ENCODE measurements at regions not wholly inside any gene's neighbourhood (a gene's known extent, or its start where the extent isn't known, plus 50 kb on each side); places are given as distances from the start of the nearest gene placed in this dataset.

DNA sequence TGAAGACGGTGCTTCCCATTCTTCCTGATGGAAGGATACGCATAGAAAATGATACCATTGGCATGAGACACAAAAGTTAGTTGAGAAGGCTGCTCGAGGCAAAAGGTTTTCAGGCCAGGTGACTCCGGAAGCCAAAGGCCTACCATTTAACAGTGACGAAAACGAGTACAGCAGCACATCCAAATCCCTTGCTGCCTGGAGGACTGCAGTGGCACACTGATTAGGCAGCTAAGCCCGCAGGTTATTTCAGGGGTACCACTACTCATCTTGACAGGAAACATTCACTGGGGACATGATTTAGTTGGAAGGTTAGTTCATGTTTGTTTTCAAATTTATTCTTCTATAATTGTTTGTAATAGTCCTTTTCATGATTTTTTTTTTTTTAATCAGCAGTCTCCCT lies 59.9 kb upstream of the BCHE start:
- no peaks in the 10 kb centered on the region for H3K4me1 ChIP-seq (ENCODE audit: control insufficient read depth in 2 of 2, insufficient read depth in 2 of 2, low read length in 2 of 2)
- H3K79me2 ChIP-seq (ENCODE audit: control insufficient read depth, insufficient read depth, low read length) = no peaks in the 10 kb centered on the region
- H3K9me3 Mint-ChIP-seq (ENCODE audit: insufficient read depth) = peaks cover 2% of the 10 kb centered on the region
- H3K36me3 ChIP-seq (replicated peaks in 1 of 2; ENCODE audit: control extremely low read depth in 1 of 2, control insufficient read depth in 1 of 2, extremely low read depth in 1 of 2, insufficient read depth in 2 of 2, low read length in 1 of 2) = no peaks in the 10 kb centered on the region
- 96% methylated on average over 7 of the region's 7 CpGs for WGBS (ENCODE audit: insufficient coverage)
- H3K27me3 Mint-ChIP-seq = no peaks in the 10 kb centered on the region
- no peaks in the 10 kb centered on the region for H3K4me1 Mint-ChIP-seq
- DNase-seq (no peak), ATAC-seq (ENCODE audit: low read depth) (no peak)
- no peak overlapping the region for H3K4me3 Mint-ChIP-seq
- H3K27ac ChIP-seq (ENCODE audit: low read length in 2 of 2) = no peak overlapping the region
- no peak overlapping the region for H3K4me3 ChIP-seq (ENCODE audit: control extremely low read depth in 1 of 5, extremely low read depth in 1 of 5, insufficient read depth in 1 of 5, low read depth in 2 of 5, low read length in 4 of 5)
- POLR2A ChIA-PET = no interaction called here
- CTCF ChIA-PET = no interaction called here
- no peaks in the 10 kb centered on the region for H3K27me3 ChIP-seq (replicated peaks in 1 of 4; ENCODE audit: control extremely low read depth in 1 of 4, control insufficient read depth in 3 of 4, insufficient read depth in 4 of 4, low read length in 3 of 4)
- TF ChIP-seq, protein P1, sequence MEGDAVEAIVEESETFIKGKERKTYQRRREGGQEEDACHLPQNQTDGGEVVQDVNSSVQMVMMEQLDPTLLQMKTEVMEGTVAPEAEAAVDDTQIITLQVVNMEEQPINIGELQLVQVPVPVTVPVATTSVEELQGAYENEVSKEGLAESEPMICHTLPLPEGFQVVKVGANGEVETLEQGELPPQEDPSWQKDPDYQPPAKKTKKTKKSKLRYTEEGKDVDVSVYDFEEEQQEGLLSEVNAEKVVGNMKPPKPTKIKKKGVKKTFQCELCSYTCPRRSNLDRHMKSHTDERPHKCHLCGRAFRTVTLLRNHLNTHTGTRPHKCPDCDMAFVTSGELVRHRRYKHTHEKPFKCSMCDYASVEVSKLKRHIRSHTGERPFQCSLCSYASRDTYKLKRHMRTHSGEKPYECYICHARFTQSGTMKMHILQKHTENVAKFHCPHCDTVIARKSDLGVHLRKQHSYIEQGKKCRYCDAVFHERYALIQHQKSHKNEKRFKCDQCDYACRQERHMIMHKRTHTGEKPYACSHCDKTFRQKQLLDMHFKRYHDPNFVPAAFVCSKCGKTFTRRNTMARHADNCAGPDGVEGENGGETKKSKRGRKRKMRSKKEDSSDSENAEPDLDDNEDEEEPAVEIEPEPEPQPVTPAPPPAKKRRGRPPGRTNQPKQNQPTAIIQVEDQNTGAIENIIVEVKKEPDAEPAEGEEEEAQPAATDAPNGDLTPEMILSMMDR (IDR thresholded peaks at IDR 0.05) = no peak
- TF ChIP-seq EZH2 (IDR thresholded peaks at IDR 0.05; ENCODE audit: borderline replicate concordance, insufficient read depth, low read depth, low read length, poor library complexity, severe bottlenecking) = no peak
- no peak overlapping the region for H2AFZ ChIP-seq (ENCODE audit: insufficient read depth, low read depth, low read length, poor library complexity, severe bottlenecking)
- intact Hi-C loops (cut with micrococcal nuclease) = no loop called here
- no peak overlapping the region for H3K9ac ChIP-seq (ENCODE audit: low read length)
- H3K9me3 ChIP-seq (ENCODE audit: control extremely low read depth in 1 of 3, control insufficient read depth in 2 of 3, insufficient read depth in 1 of 3, low read length in 2 of 3) = no peaks in the 10 kb centered on the region
- H3K27ac Mint-ChIP-seq = no peak overlapping the region
- no peaks in the 10 kb centered on the region for H4K20me1 ChIP-seq (ENCODE audit: control insufficient read depth, insufficient read depth, low read length, poor library complexity, severe bottlenecking)
- no peak overlapping the region for H3K4me2 ChIP-seq (replicated peaks; ENCODE audit: low read depth, low read length, poor library complexity, severe bottlenecking)

- no peak overlapping the region for H3K4me3 Mint-ChIP-seq
- intact Hi-C loops (cut with micrococcal nuclease) = no loop called here
- no peak overlapping the region for H3K27ac Mint-ChIP-seq
These were observed 58.7 kb upstream of the BCHE start for GRCh38 chr3:165895919-165896318.

More at GRCh38 chr3:165895919-165896318, 58.7 kb upstream of the BCHE start:
- DNase-seq (no peak), ATAC-seq (ENCODE audit: low read depth) (no peak)
- WGBS (ENCODE audit: insufficient coverage) = 38% methylated on average over 4 of the region's 5 CpGs
- Histone ChIP-seq H3K4me3 (ENCODE audit: control extremely low read depth in 1 of 5, extremely low read depth in 1 of 5, insufficient read depth in 1 of 5, low read depth in 2 of 5, low read length in 4 of 5) (no peak overlapping the region), H3K79me2 (ENCODE audit: control insufficient read depth, insufficient read depth, low read length) (no peaks in the 10 kb centered on the region), H3K4me2 (replicated peaks; ENCODE audit: low read depth, low read length, poor library complexity, severe bottlenecking) (no peak overlapping the region), H3K27ac (ENCODE audit: low read length in 2 of 2) (no peak overlapping the region), H3K9ac (ENCODE audit: low read length) (no peak overlapping the region), H3K4me1 (ENCODE audit: control insufficient read depth in 2 of 2, insufficient read depth in 2 of 2, low read length in 2 of 2) (no peaks in the 10 kb centered on the region), H3K9me3 (ENCODE audit: control extremely low read depth in 1 of 3, control insufficient read depth in 2 of 3, insufficient read depth in 1 of 3, low read length in 2 of 3) (no peaks in the 10 kb centered on the region), H3K27me3 (replicated peaks in 1 of 4; ENCODE audit: control extremely low read depth in 1 of 4, control insufficient read depth in 3 of 4, insufficient read depth in 4 of 4, low read length in 3 of 4) (no peaks in the 10 kb centered on the region), H3K36me3 (replicated peaks in 1 of 2; ENCODE audit: control extremely low read depth in 1 of 2, control insufficient read depth in 1 of 2, extremely low read depth in 1 of 2, insufficient read depth in 2 of 2, low read length in 1 of 2) (no peaks in the 10 kb centered on the region), H4K20me1 (ENCODE audit: control insufficient read depth, insufficient read depth, low read length, poor library complexity, severe bottlenecking) (no peaks in the 10 kb centered on the region), H2AFZ (ENCODE audit: insufficient read depth, low read depth, low read length, poor library complexity, severe bottlenecking) (no peak overlapping the region)
- TF ChIP-seq EZH2 (IDR thresholded peaks at IDR 0.05; ENCODE audit: borderline replicate concordance, insufficient read depth, low read depth, low read length, poor library complexity, severe bottlenecking) = no peak
- TF ChIP-seq, protein P1 (IDR thresholded peaks at IDR 0.05) = no peak
- no peaks in the 10 kb centered on the region for H3K4me1 Mint-ChIP-seq
- peaks cover 2% of the 10 kb centered on the region for H3K9me3 Mint-ChIP-seq (ENCODE audit: insufficient read depth)
- CTCF ChIA-PET = no interaction called here
- H3K27me3 Mint-ChIP-seq = no peaks in the 10 kb centered on the region
- POLR2A ChIA-PET = no interaction called here
